GM19452 (cell line): ENCODE measurements at regions not wholly inside any gene's neighbourhood (a gene's known extent, or its start where the extent isn't known, plus 50 kb on each side); places are given as distances from the start of the nearest gene placed in this dataset.

Experiments used
- ATAC-seq: cut with Tn5 transposase; IDR thresholded peaks from one replicate; pipeline ENCODE4 v1.9.1; 2021; ENCODE audit not compliant: unreplicated experiment

- no peak for ATAC-seq
These were observed 180.4 kb downstream of the URI1 start for GRCh38 chr19:30122431-30122830.

- no peak for ATAC-seq
These were observed 181.1 kb downstream of the URI1 start for GRCh38 chr19:30123119-30123518.

GRCh38 chr19:30123611-30124010, 181.6 kb downstream of the URI1 start:
- no peak for ATAC-seq

- no peak for ATAC-seq
These were observed 186.2 kb downstream of the URI1 start for GRCh38 chr19:30128211-30128610.

- ATAC-seq = no peak
These were observed 188.5 kb downstream of the URI1 start for GRCh38 chr19:30130356-30131122.

- ATAC-seq = no peak
These were observed 189.2 kb downstream of the URI1 start for GRCh38 chr19:30131246-30131645.

- no peak for ATAC-seq
These were observed 189.8 kb downstream of the URI1 start for GRCh38 chr19:30131722-30132291.

- no peak for ATAC-seq
These were observed 190.5 kb downstream of the URI1 start for GRCh38 chr19:30132343-30133075.

GRCh38 chr19:30133803-30134202, 191.8 kb downstream of the URI1 start:
- no peak for ATAC-seq

GRCh38 chr19:30135093-30135757, 193.2 kb downstream of the URI1 start:
- ATAC-seq = no peak

GRCh38 chr19:30135797-30136196, 193.8 kb downstream of the URI1 start:
- no peak for ATAC-seq

GRCh38 chr19:30136611-30137195, 194.7 kb downstream of the URI1 start:
- no peak for ATAC-seq

- ATAC-seq = no peak
These were observed 195.7 kb downstream of the URI1 start for GRCh38 chr19:30137747-30138146.

- no peak for ATAC-seq
These were observed 202.3 kb downstream of the URI1 start for GRCh38 chr19:30144242-30144758.

GRCh38 chr19:30144802-30145201, 202.8 kb downstream of the URI1 start:
- no peak for ATAC-seq

GRCh38 chr19:30145467-30145866, 203.4 kb downstream of the URI1 start:
- no peak for ATAC-seq

GRCh38 chr19:30146346-30146745, 204.3 kb downstream of the URI1 start:
- ATAC-seq = no peak

GRCh38 chr19:30148039-30148790, 206.2 kb downstream of the URI1 start:
- ATAC-seq = no peak

- ATAC-seq = no peak
These were observed 206.8 kb downstream of the URI1 start for GRCh38 chr19:30148803-30149202.

GRCh38 chr19:30149300-30149699, 207.3 kb downstream of the URI1 start:
- ATAC-seq = no peak
